Osteocyte (in vitro differentiated cells): ENCODE measurements at regions not wholly inside any gene's neighbourhood (a gene's known extent, or its start where the extent isn't known, plus 50 kb on each side); places are given as distances from the start of the nearest gene placed in this dataset.

Experiments
- DNase-seq: peaks from one replicate; pipeline ENCODE4 v3.0.0; 2021; ENCODE audit warnings: mixed read lengths; ENCODE audit not compliant: unreplicated experiment; ENCODE audit errors: extremely low spot score
- H3K27ac Mint-ChIP-seq: one replicate; pipeline ENCODE4 v1.8.0; 2021; ENCODE audit warnings: mild to moderate bottlenecking, mixed read lengths; ENCODE audit not compliant: unreplicated experiment
- H3K27me3 Mint-ChIP-seq: one replicate; pipeline ENCODE4 v1.8.0; 2021; ENCODE audit warnings: mixed read lengths; ENCODE audit not compliant: unreplicated experiment
- H3K36me3 Mint-ChIP-seq: one replicate; pipeline ENCODE4 v1.8.0; 2021; ENCODE audit warnings: mixed read lengths; ENCODE audit not compliant: unreplicated experiment
- H3K4me1 Mint-ChIP-seq: one replicate; pipeline ENCODE4 v1.8.0; 2021; ENCODE audit warnings: mixed read lengths; ENCODE audit not compliant: unreplicated experiment
- H3K4me3 Mint-ChIP-seq: one replicate; pipeline ENCODE4 v1.8.0; 2021; ENCODE audit warnings: mild to moderate bottlenecking, moderate library complexity, mixed read lengths; ENCODE audit not compliant: unreplicated experiment
- H3K9me3 Mint-ChIP-seq: one replicate; pipeline ENCODE4 v1.8.0; 2021; ENCODE audit warnings: mixed read lengths; ENCODE audit not compliant: unreplicated experiment
- TF ChIP-seq, protein P1 (sequence below): fragments of 200-600 bp; sonication (generic); IDR thresholded peaks from 2 replicates; pipeline ENCODE4 v1.5.0; 2021; ENCODE audit warnings: antibody characterized with exemption, mild to moderate bottlenecking, moderate library complexity

DNA sequence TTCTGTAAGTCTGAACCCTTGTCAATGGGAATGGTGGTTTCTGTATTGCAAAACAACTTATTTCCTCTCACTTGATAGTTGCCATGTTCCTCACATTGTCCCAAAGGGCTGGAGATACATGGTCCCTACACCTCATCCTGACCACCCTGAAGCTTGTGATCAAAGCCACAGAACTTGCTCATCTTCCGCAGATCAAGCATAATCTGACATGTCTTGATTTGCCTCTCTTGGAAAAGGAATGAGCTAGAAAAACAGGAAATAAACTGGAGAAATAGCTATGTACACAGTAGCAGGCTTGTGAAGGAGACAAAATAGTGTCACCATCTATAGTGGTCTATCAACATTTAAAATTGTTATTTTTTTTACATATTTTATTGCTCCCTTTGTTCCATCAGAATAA is 871.9 kb upstream of the C9orf72 start:
- Mint-ChIP-seq H3K27me3 (no peaks in the 10 kb centered on the region), H3K9me3 (peaks cover 7% of the 10 kb centered on the region), H3K4me3 (no peak overlapping the region), H3K4me1 (no peaks in the 10 kb centered on the region), H3K27ac (no peak overlapping the region), H3K36me3 (no peaks in the 10 kb centered on the region)
- DNase-seq: no peak
- TF ChIP-seq, protein P1, sequence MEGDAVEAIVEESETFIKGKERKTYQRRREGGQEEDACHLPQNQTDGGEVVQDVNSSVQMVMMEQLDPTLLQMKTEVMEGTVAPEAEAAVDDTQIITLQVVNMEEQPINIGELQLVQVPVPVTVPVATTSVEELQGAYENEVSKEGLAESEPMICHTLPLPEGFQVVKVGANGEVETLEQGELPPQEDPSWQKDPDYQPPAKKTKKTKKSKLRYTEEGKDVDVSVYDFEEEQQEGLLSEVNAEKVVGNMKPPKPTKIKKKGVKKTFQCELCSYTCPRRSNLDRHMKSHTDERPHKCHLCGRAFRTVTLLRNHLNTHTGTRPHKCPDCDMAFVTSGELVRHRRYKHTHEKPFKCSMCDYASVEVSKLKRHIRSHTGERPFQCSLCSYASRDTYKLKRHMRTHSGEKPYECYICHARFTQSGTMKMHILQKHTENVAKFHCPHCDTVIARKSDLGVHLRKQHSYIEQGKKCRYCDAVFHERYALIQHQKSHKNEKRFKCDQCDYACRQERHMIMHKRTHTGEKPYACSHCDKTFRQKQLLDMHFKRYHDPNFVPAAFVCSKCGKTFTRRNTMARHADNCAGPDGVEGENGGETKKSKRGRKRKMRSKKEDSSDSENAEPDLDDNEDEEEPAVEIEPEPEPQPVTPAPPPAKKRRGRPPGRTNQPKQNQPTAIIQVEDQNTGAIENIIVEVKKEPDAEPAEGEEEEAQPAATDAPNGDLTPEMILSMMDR: no peak

DNA sequence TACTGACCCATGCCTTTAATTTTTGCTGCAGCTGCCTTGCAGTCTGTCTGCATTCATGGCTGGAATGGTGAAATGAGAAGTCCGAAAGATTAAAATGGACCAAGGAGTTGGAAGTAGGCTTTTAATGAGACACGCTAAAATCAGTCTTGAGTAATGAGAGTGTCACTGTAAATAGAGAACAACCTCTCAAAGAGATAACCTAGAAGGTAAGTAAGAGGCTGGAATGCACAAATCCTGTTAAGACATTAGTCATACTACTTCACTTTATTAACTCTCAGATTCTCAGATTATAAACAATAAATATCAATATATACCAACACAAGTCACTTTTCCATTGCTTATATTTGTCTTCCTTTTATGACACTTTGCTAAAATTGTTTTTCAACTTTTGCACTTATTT is 880.6 kb upstream of the C9orf72 start:
- H3K27me3 Mint-ChIP-seq: no peaks in the 10 kb centered on the region
- no peaks in the 10 kb centered on the region for H3K9me3 Mint-ChIP-seq
- TF ChIP-seq, protein P1: no peak
- no peaks in the 10 kb centered on the region for H3K4me1 Mint-ChIP-seq
- H3K27ac Mint-ChIP-seq: no peak overlapping the region
- H3K36me3 Mint-ChIP-seq: no peaks in the 10 kb centered on the region
- H3K4me3 Mint-ChIP-seq: no peak overlapping the region
- DNase-seq: no peak

DNA sequence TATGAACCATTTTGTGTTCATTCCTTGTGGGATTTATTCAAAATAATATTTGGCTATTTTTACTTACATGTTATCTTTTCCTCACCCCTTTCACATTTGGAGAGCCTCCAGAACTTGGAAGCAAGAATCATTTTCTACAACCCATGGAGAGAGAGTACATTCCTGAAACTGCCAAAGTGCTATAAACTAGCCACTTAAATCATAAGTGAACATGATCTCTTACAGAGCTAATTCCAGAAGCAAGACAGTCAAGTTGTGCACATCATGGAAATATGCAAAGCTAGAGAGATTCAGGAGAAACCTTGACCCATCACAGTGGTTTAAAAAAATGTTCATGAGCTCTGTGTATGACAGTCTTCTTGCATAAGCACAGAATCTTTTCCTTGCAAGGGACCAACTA is 883.6 kb upstream of the C9orf72 start:
- Mint-ChIP-seq H3K36me3 (no peaks in the 10 kb centered on the region), H3K9me3 (no peaks in the 10 kb centered on the region), H3K4me1 (no peaks in the 10 kb centered on the region), H3K4me3 (no peak overlapping the region), H3K27ac (no peak overlapping the region), H3K27me3 (no peaks in the 10 kb centered on the region)
- TF ChIP-seq, protein P1: no peak
- no peak for DNase-seq

DNA sequence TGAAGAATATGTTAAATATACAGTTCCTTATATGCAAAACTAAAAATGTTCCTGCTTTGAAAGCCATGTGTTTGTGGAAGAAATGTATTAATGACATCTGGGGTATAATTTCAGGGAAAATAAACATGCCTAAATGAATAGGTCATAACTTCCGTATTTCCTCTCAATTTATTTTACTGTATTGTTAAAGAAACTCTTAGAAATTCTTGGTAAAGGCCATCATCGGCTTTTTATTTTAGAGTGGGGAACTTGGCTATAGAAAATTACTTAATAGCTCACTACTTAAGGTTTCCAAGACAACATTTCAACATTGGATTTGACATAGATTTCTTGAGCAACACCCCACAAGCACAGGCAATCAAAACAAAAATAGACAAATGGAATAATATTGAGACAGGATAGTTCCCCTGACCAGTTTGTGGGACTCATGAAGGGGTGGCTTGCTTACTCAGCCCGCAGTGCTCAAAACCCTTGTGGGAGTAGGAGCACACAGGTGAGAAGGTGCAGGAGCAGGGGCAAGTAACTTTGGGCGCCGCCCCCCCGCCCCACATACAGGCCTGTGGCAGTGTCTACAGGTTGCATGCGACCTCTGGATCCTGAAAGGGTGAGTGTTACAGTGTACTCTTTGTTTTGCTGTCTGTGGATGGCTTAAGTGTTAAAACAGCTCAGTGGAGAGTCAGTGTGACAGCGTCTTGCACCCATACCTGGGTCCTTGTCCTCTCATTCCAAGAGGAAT is 891.4 kb upstream of the C9orf72 start:
- TF ChIP-seq, protein P1: no peak
- Mint-ChIP-seq H3K27me3 (no peaks in the 10 kb centered on the region), H3K36me3 (no peaks in the 10 kb centered on the region), H3K9me3 (peaks cover 16% of the 10 kb centered on the region), H3K27ac (no peak overlapping the region), H3K4me1 (no peaks in the 10 kb centered on the region), H3K4me3 (no peak overlapping the region)
- DNase-seq: no peak

DNA sequence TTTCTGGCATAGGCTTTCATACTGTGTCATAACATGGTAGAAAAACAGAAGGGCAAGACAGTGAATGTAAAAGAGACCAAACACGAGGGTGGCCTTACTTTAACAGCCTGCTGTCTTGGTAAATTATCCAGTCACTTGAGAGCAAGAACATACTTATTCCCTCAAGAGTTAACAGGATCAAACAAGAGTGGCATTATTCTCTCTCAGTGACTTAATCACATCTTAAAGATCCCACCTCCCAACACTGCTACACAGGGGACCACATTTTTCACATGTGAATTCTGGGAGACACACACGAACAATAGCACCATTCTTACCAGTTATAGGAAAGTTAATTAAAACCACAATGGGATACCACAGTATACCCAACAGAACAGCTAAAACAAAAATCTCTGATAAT is 898.0 kb upstream of the C9orf72 start:
- Mint-ChIP-seq H3K4me1 (no peaks in the 10 kb centered on the region), H3K36me3 (no peaks in the 10 kb centered on the region), H3K9me3 (peaks cover 9% of the 10 kb centered on the region), H3K4me3 (no peak overlapping the region), H3K27me3 (no peaks in the 10 kb centered on the region), H3K27ac (no peak overlapping the region)
- DNase-seq: no peak
- TF ChIP-seq, protein P1: no peak
